HL-60 (cell line): ENCODE measurements at regions not wholly inside any gene's neighbourhood (a gene's known extent, or its start where the extent isn't known, plus 50 kb on each side); places are given as distances from the start of the nearest gene placed in this dataset.

Experiments
- DNase-seq, 2 experiments: peaks; one replicate each; pipeline ENCODE4 v3.0.0-alpha.2; 2010 to 2020; ENCODE audit warnings: low read depth in 1 of 2, low spot score in 1 of 2
- H3K27ac ChIP-seq: fragments of 250-450 bp; sonication (Bioruptor Pico); replicated peaks from 2 replicates; pipeline ENCODE4 v1.5.1; 2020; ENCODE audit warnings: mild to moderate bottlenecking, moderate library complexity
- H3K27me3 ChIP-seq: fragments of 250-450 bp; sonication (Bioruptor Pico); 2 replicates; pipeline ENCODE4 v1.5.1; 2021; ENCODE audit warnings: mild to moderate bottlenecking, moderate library complexity; ENCODE audit not compliant: insufficient read depth, poor library complexity, severe bottlenecking
- H3K4me3 ChIP-seq: replicated peaks from 2 replicates; pipeline ENCODE4 v1.5.1; 2011; ENCODE audit warnings: mild to moderate bottlenecking, control low read depth, low read length; ENCODE audit not compliant: insufficient read depth
- CTCF ChIP-seq: IDR thresholded peaks from one replicate; pipeline ENCODE4 v1.5.1; 2011; ENCODE audit warnings: low read length, control low read depth, inconsistent platforms; ENCODE audit not compliant: insufficient read depth
- GABPA ChIP-seq: IDR thresholded peaks from 2 replicates; pipeline ENCODE4 v1.6.1; 2012; ENCODE audit warnings: low read depth
- POLR2AphosphoS5 ChIP-seq: IDR thresholded peaks from 2 replicates; pipeline ENCODE4 v1.6.1; 2012; ENCODE audit warnings: low read depth
- SPI1 ChIP-seq: IDR thresholded peaks from 2 replicates; pipeline ENCODE4 v1.6.1; 2012; ENCODE audit warnings: low read depth, mild to moderate bottlenecking, borderline replicate concordance
- TF ChIP-seq, protein P1 (sequence below): IDR thresholded peaks from 2 replicates; pipeline ENCODE4 v1.6.1; 2012; ENCODE audit warnings: low read depth; ENCODE audit not compliant: insufficient replicate concordance

GRCh38 chr14:56057071-56057741 lies 61.0 kb upstream of the PELI2 start:
- H3K27ac ChIP-seq = no peak overlapping the region
- no peak for DNase-seq
- H3K4me3 ChIP-seq = no peak overlapping the region
- no peak for TF ChIP-seq SPI1
- TF ChIP-seq, protein P1, sequence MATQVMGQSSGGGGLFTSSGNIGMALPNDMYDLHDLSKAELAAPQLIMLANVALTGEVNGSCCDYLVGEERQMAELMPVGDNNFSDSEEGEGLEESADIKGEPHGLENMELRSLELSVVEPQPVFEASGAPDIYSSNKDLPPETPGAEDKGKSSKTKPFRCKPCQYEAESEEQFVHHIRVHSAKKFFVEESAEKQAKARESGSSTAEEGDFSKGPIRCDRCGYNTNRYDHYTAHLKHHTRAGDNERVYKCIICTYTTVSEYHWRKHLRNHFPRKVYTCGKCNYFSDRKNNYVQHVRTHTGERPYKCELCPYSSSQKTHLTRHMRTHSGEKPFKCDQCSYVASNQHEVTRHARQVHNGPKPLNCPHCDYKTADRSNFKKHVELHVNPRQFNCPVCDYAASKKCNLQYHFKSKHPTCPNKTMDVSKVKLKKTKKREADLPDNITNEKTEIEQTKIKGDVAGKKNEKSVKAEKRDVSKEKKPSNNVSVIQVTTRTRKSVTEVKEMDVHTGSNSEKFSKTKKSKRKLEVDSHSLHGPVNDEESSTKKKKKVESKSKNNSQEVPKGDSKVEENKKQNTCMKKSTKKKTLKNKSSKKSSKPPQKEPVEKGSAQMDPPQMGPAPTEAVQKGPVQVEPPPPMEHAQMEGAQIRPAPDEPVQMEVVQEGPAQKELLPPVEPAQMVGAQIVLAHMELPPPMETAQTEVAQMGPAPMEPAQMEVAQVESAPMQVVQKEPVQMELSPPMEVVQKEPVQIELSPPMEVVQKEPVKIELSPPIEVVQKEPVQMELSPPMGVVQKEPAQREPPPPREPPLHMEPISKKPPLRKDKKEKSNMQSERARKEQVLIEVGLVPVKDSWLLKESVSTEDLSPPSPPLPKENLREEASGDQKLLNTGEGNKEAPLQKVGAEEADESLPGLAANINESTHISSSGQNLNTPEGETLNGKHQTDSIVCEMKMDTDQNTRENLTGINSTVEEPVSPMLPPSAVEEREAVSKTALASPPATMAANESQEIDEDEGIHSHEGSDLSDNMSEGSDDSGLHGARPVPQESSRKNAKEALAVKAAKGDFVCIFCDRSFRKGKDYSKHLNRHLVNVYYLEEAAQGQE = no peak
- TF ChIP-seq CTCF = no peak
- TF ChIP-seq POLR2AphosphoS5 = no peak
- TF ChIP-seq GABPA = no peak
- peaks cover 3% of the 10 kb centered on the region for H3K27me3 ChIP-seq

DNA sequence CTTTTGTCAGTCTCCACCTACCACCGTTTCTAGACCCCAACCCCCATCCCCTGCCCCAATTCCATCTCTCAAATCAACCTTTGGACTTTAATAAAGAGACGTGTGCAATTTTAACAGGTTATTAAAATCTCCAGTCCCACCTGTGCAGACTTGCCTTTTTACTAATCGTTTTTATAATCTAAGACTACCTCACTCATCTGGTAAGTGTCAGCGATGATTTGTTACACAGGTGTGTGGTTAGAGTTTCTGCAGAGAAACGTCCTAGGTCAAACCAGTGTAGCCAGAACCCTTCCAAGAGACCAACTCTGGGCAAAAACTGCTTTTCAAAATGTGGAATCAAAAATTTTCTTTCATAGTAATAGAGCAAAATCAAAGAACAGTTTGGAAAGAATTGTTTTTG lies 60.4 kb upstream of the PELI2 start:
- Histone ChIP-seq H3K27ac (no peak overlapping the region), H3K27me3 (peaks cover 3% of the 10 kb centered on the region), H3K4me3 (no peak overlapping the region)
- DNase-seq = no peak
- TF ChIP-seq, protein P1 = no peak
- TF ChIP-seq SPI1 = no peak
- TF ChIP-seq GABPA = no peak
- TF ChIP-seq CTCF = no peak

DNA sequence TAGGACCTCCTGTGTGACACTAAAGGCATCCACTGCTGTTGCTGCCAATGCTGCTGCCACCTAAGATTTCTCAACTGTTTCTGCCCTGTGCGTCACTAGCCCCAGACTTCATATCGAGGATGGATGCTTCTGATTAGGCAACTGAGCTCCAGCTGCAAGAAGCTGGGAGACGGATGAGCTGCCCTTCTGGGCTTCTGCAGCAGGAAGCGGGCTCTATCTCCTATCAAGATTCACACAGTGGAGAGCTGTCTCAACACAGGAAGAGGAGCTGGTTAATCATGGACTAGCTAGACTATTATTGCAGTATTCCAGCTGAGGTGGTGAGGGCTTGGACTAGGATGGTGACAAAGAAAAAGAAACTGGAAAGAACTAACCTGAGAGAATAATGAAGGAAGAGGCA lies 59.2 kb upstream of the PELI2 start:
- no peak for TF ChIP-seq POLR2AphosphoS5
- peak in 1 of 2 experiments; percentile 10 for DNase-seq

DNA sequence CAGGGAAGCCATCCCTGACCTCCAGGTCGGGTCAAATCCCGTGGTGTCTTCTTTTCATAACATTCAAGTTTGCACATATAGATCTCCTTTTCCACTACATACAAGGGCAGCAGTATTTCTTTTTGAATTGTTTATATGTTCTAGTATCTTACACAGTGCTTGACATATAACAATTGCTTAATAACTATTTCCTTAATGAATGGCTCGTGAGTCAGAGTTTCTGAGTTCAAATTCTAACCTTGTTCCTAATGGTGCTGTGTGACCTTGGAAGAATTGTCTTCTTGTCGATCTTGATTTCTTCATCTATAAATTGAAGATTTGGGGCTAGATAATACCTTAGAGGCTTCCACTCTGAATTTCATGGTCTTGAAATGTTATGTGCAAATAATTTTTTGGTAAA lies 57.2 kb upstream of the PELI2 start:
- no peak for TF ChIP-seq POLR2AphosphoS5
- TF ChIP-seq CTCF = no peak
- no peak for TF ChIP-seq GABPA
- TF ChIP-seq, protein P1 = no peak
- TF ChIP-seq SPI1 = no peak
- DNase-seq = no peak
- Histone ChIP-seq H3K27ac (no peak overlapping the region), H3K4me3 (no peak overlapping the region), H3K27me3 (peaks cover 3% of the 10 kb centered on the region)

More for the DNA sequence above, 59.2 kb upstream of the PELI2 start:
- peaks cover 3% of the 10 kb centered on the region for H3K27me3 ChIP-seq
- H3K4me3 ChIP-seq = no peak overlapping the region
- no peak overlapping the region for H3K27ac ChIP-seq
